Endothelial cell of umbilical vein (primary cell): ENCODE measurements at regions not wholly inside any gene's neighbourhood (a gene's known extent, or its start where the extent isn't known, plus 50 kb on each side); places are given as distances from the start of the nearest gene placed in this dataset.

ENCODE experiments used
- BruUV-seq: library from RNA; stranded (reverse); fragments of 400-500 nt; replicated peaks from 2 replicates; lab custom pipeline; 2021; lab: Mats Ljungman, UMichigan
- CTCF ChIA-PET: fragments of 300-600, 350-600 bp; sonication (Branson Sonifier 250); formaldehyde crosslinking; loops from one replicate; lab custom pipeline; 2021; ENCODE audit warnings: antibody characterized with exemption, inconsistent platforms; lab: Charles Lee
- POLR2A ChIA-PET: fragments of 300-600, 350-600 bp; sonication (Branson Sonifier 250); formaldehyde crosslinking; loops from one replicate; lab custom pipeline; 2021; ENCODE audit warnings: antibody characterized with exemption, inconsistent platforms; lab: Charles Lee
- DNase-seq: peaks from one replicate; pipeline ENCODE4 v3.0.0-alpha.2; 2011; ENCODE audit warnings: low read depth, low spot score
- FAIRE-seq: peaks from 2 replicates; lab custom pipeline; 2011; peaks lifted over from hg19 to GRCh38; lab: Jason Lieb, UNC
- H2AFZ ChIP-seq: 2 replicates; pipeline ENCODE4 v1.6.0; 2012; ENCODE audit warnings: low read depth, low read length, control low read depth, inconsistent platforms
- H3K27ac ChIP-seq: 2 replicates; pipeline ENCODE4 v1.5.1; 2011; ENCODE audit warnings: low read depth, mild to moderate bottlenecking, control low read depth, low read length, moderate library complexity; ENCODE audit not compliant: insufficient read depth
- H3K27me3 ChIP-seq, 2 experiments: 2 replicates each; pipeline versions ENCODE4 v1.6.0 to v1.6.1; 2011; ENCODE audit warnings: low read length in 2 of 2, mixed read lengths in 1 of 2; ENCODE audit not compliant: control insufficient read depth in 2 of 2, insufficient read depth in 2 of 2
- H3K36me3 ChIP-seq, 2 experiments: 2 replicates in 1 of 2; 3 replicates in 1 of 2; pipeline ENCODE4 v1.5.1; 2011; ENCODE audit warnings: low read length in 2 of 2, mild to moderate bottlenecking in 1 of 2, moderate library complexity in 1 of 2; ENCODE audit not compliant: control insufficient read depth in 2 of 2, insufficient read depth in 2 of 2; ENCODE audit errors: extremely low read depth in 1 of 2
- H3K4me1 ChIP-seq: 3 replicates; pipeline ENCODE4 v1.5.1; 2011; ENCODE audit warnings: mild to moderate bottlenecking, low read length; ENCODE audit not compliant: control insufficient read depth, insufficient read depth; ENCODE audit errors: extremely low read depth
- H3K4me2 ChIP-seq: 2 replicates; pipeline ENCODE4 v1.6.1; 2011; ENCODE audit warnings: low read length, control low read depth, mixed read lengths; ENCODE audit not compliant: insufficient read depth
- H3K4me3 ChIP-seq, 3 experiments: fragments of 200-600 bp in 1 of 3; sonication (generic), shearing (Covaris generic) in 1 of 3; replicated peaks in 1 of 3; 2 replicates each; pipeline ENCODE4 v1.5.1; 2011 to 2016; ENCODE audit warnings: control low read depth in 3 of 3, low read length in 3 of 3, mild to moderate bottlenecking in 2 of 3, inconsistent platforms in 1 of 3, low read depth in 1 of 3, moderate library complexity in 1 of 3; ENCODE audit not compliant: insufficient read depth in 1 of 3
- H3K79me2 ChIP-seq: 2 replicates; pipeline ENCODE4 v1.6.0; 2012; ENCODE audit warnings: low read length, inconsistent platforms; ENCODE audit not compliant: control insufficient read depth, insufficient read depth
- H3K9ac ChIP-seq: replicated peaks from 2 replicates; pipeline ENCODE3; 2011; ENCODE audit warnings: low read length, control low read depth; ENCODE audit not compliant: insufficient read depth; ENCODE audit errors: extremely low read depth
- H3K9me1 ChIP-seq: replicated peaks from 3 replicates; pipeline ENCODE4 v1.6.0; 2011; ENCODE audit warnings: mild to moderate bottlenecking, low read length; ENCODE audit not compliant: control insufficient read depth, insufficient read depth; ENCODE audit errors: extremely low read depth
- H3K9me3 ChIP-seq: replicated peaks from 2 replicates; pipeline ENCODE4 v1.5.1; 2012; ENCODE audit warnings: low read length, inconsistent platforms; ENCODE audit not compliant: control insufficient read depth, insufficient read depth
- H4K20me1 ChIP-seq: replicated peaks from 2 replicates; pipeline ENCODE3; 2011; ENCODE audit warnings: mild to moderate bottlenecking, low read length; ENCODE audit not compliant: control insufficient read depth, insufficient read depth; ENCODE audit errors: extremely low read depth
- EZH2 ChIP-seq: IDR thresholded peaks from 2 replicates; pipeline ENCODE4 v1.6.1; 2012; ENCODE audit warnings: borderline replicate concordance, low read depth, mild to moderate bottlenecking, moderate library complexity, low read length, inconsistent platforms; ENCODE audit not compliant: severe bottlenecking
- FOS ChIP-seq: IDR thresholded peaks from 2 replicates; pipeline ENCODE4 v1.6.1; 2011; ENCODE audit warnings: mild to moderate bottlenecking, low read length, moderate library complexity, borderline replicate concordance; ENCODE audit not compliant: insufficient read depth
- GATA2 ChIP-seq: IDR thresholded peaks from 2 replicates; pipeline ENCODE4 v1.7.0; 2011; ENCODE audit warnings: low read depth, mild to moderate bottlenecking, moderate library complexity, mixed read lengths, low read length; ENCODE audit not compliant: insufficient read length, insufficient read depth
- JUN ChIP-seq: IDR thresholded peaks from 2 replicates; pipeline ENCODE4 v1.6.1; 2011; ENCODE audit warnings: borderline replicate concordance, low read depth; ENCODE audit not compliant: insufficient read length, insufficient read depth
- MYC ChIP-seq: IDR thresholded peaks from one replicate; pipeline ENCODE4 v1.6.1; 2011; ENCODE audit warnings: mild to moderate bottlenecking, low read depth, low read length
- POLR2A ChIP-seq: IDR thresholded peaks from 2 replicates; pipeline ENCODE4 v1.6.1; 2012; ENCODE audit warnings: low read depth, mild to moderate bottlenecking, control low read depth, low read length
- POLR2AphosphoS5 ChIP-seq: IDR thresholded peaks from 2 replicates; pipeline ENCODE4 v1.6.1; 2012; ENCODE audit warnings: low read depth, mild to moderate bottlenecking, control low read depth, low read length, moderate library complexity; ENCODE audit not compliant: insufficient read depth
- dilution Hi-C: fragments of 300-500 bp; cut with MboI; formaldehyde crosslinking; loops from one replicate; pipeline ENCODE4 v1.15.0; 2019; ENCODE audit warnings: low sequenced_read_pairs; ENCODE audit not compliant: extremely low pct_ligation_motif_present
- intact Hi-C: fragments of 100-400 bp; cut with micrococcal nuclease; formaldehyde crosslinking; loops from one replicate; pipeline ENCODE4 v1.10.0; 2022
- TF ChIP-seq, protein P1 (sequence below), 2 donors: IDR thresholded peaks; 1 replicate in 1 of 2; 2 replicates in 1 of 2; pipeline ENCODE4 v1.5.1; 2011; ENCODE audit warnings: low read length in 2 of 2, mild to moderate bottlenecking in 2 of 2, moderate library complexity in 2 of 2, control low read depth in 1 of 2, inconsistent platforms in 1 of 2, low read depth in 1 of 2; ENCODE audit not compliant: insufficient read depth in 1 of 2; ENCODE audit errors: extremely low read depth in 1 of 2
- TF ChIP-seq, protein P2 (sequence below): IDR thresholded peaks from 2 replicates; pipeline ENCODE4 v1.6.1; 2011; ENCODE audit not compliant: insufficient read depth, insufficient read length

DNA sequence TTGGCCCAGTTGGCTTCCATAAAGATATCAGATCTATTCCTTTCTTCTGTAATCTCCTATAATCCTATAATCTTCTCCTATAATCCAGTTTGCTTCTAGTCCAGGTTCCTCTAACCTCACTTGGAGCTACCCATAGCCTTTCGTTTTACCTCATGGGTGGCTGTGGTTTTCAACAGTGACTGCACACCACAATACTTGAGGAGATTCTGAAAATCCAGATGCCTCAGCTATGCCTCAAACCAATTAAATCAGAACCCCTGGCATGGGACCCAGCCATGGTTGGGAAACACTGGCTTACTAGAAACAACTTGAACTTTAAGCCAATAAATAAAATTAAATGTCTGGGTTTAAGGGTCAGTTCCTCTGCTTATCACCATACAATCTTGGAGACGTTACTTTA lies 86.1 kb upstream of the NTRK3 start:
- no peak overlapping the region for H2AFZ ChIP-seq
- H3K79me2 ChIP-seq, result no peaks in the 10 kb centered on the region
- TF ChIP-seq JUN (no peak), POLR2A (no peak), POLR2AphosphoS5 (no peak), FOS (no peak), EZH2 (no peak), MYC (no peak), GATA2 (no peak)
- TF ChIP-seq, protein P1, sequence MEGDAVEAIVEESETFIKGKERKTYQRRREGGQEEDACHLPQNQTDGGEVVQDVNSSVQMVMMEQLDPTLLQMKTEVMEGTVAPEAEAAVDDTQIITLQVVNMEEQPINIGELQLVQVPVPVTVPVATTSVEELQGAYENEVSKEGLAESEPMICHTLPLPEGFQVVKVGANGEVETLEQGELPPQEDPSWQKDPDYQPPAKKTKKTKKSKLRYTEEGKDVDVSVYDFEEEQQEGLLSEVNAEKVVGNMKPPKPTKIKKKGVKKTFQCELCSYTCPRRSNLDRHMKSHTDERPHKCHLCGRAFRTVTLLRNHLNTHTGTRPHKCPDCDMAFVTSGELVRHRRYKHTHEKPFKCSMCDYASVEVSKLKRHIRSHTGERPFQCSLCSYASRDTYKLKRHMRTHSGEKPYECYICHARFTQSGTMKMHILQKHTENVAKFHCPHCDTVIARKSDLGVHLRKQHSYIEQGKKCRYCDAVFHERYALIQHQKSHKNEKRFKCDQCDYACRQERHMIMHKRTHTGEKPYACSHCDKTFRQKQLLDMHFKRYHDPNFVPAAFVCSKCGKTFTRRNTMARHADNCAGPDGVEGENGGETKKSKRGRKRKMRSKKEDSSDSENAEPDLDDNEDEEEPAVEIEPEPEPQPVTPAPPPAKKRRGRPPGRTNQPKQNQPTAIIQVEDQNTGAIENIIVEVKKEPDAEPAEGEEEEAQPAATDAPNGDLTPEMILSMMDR (IDR thresholded peaks at IDR 0.05; ENCODE audit: extremely low read depth in 1 of 2, insufficient read depth in 1 of 2, low read depth in 1 of 2, low read length in 2 of 2), result no peak
- TF ChIP-seq, protein P2, sequence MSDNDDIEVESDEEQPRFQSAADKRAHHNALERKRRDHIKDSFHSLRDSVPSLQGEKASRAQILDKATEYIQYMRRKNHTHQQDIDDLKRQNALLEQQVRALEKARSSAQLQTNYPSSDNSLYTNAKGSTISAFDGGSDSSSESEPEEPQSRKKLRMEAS, result no peak
- intact Hi-C loops, result no loop called here
- FAIRE-seq, result no peak
- no TSS peak for BruUV-seq
- H3K4me2 ChIP-seq, result no peak overlapping the region
- CTCF ChIA-PET, result no interaction called here
- POLR2A ChIA-PET, result no interaction called here
- H3K36me3 ChIP-seq, result no peaks in the 10 kb centered on the region
- H4K20me1 ChIP-seq, result no peaks in the 10 kb centered on the region
- no peaks in the 10 kb centered on the region for H3K9me3 ChIP-seq
- H3K4me3 ChIP-seq, result no peak overlapping the region
- H3K27ac ChIP-seq, result no peak overlapping the region
- DNase-seq, result no peak
- H3K27me3 ChIP-seq, result no peaks in the 10 kb centered on the region
- H3K9ac ChIP-seq, result no peak overlapping the region
- dilution Hi-C loops, result no loop called here
- H3K4me1 ChIP-seq, result no peaks in the 10 kb centered on the region
- H3K9me1 ChIP-seq, result no peaks in the 10 kb centered on the region
